HepG2 (cell line): ENCODE measurements at regions not wholly inside any gene's neighbourhood (a gene's known extent, or its start where the extent isn't known, plus 50 kb on each side); places are given as distances from the start of the nearest gene placed in this dataset.

Experiments used
- ATAC-seq: fragments of 200-7000 bp; cut with Tn5 transposase; 3 replicates; pipeline ENCODE4 v1.9.1; 2020; ENCODE audit warnings: mild to moderate bottlenecking, moderate library complexity
- BruUV-seq: library from RNA; stranded (reverse); fragments of 400-500 nt; replicated peaks from 2 replicates; lab custom pipeline; 2021; lab: Mats Ljungman, UMichigan
- CTCF ChIA-PET: fragments of 300-600 bp; formaldehyde crosslinking; extraction: SDS; loops from one replicate; lab custom pipeline; 2021; ENCODE audit warnings: low total read pairs, inconsistent platforms, low intra/inter-chr PET ratio; lab: Yijun Ruan, JAX
- POLR2A ChIA-PET: fragments of 350-600 bp; sonication (Branson Sonifier 250); formaldehyde crosslinking; loops from one replicate; lab custom pipeline; 2020; ENCODE audit warnings: antibody characterized with exemption, inconsistent platforms; lab: Yijun Ruan, JAX
- DNase-seq: peaks from one replicate; pipeline ENCODE4 v3.0.0-alpha.2; 2015; ENCODE audit warnings: low spot score
- FAIRE-seq: peaks from 3 replicates; lab custom pipeline; 2011; peaks lifted over from hg19 to GRCh38; lab: Jason Lieb, UNC
- H2AFZ ChIP-seq: one replicate; pipeline ENCODE4 v1.6.1; 2011; ENCODE audit warnings: low read length, inconsistent platforms
- H3K27ac ChIP-seq: fragments of 300-600 bp; 3 replicates; pipeline ENCODE4 v1.8.0; 2011; ENCODE audit warnings: mixed run types, mild to moderate bottlenecking, mixed read lengths, low read length, inconsistent platforms; ENCODE audit not compliant: insufficient read depth; ENCODE audit errors: extremely low read length
- H3K27me3 ChIP-seq, 2 experiments: fragments of 200-600 bp in 1 of 2; 2 replicates in 1 of 2; 3 replicates in 1 of 2; pipeline versions ENCODE4 v1.6.0 to v1.8.0; 2011; ENCODE audit warnings: low read length in 2 of 2, mild to moderate bottlenecking in 2 of 2, moderate library complexity in 2 of 2, inconsistent platforms in 1 of 2; ENCODE audit not compliant: insufficient read depth in 2 of 2, control insufficient read depth in 1 of 2
- H3K36me3 ChIP-seq, 2 experiments: fragments of 200-600 bp in 1 of 2; replicated peaks in 1 of 2; 2 replicates in 1 of 2; 3 replicates in 1 of 2; pipeline versions ENCODE4 v1.5.1 to v1.8.0; 2011; ENCODE audit warnings: low read length in 2 of 2, inconsistent platforms in 1 of 2; ENCODE audit not compliant: insufficient read depth in 2 of 2, control insufficient read depth in 1 of 2
- H3K4me1 ChIP-seq: 2 replicates; pipeline ENCODE4 v1.5.1; 2012; ENCODE audit warnings: low read length, inconsistent platforms; ENCODE audit not compliant: insufficient read depth
- H3K4me2 ChIP-seq: 2 replicates; pipeline ENCODE4 v1.6.0; 2011; ENCODE audit warnings: low read depth, low read length, inconsistent platforms
- H3K4me3 ChIP-seq, 3 experiments: fragments of 200-600 bp in 1 of 3; sonication (generic), shearing (Covaris generic) in 1 of 3; replicated peaks in 1 of 3; 2 replicates each; pipeline ENCODE4 v1.5.1; 2011 to 2016; ENCODE audit warnings: low read length in 3 of 3, inconsistent platforms in 2 of 3, low read depth in 2 of 3, mild to moderate bottlenecking in 2 of 3, control low read depth in 1 of 3, mixed read lengths in 1 of 3; ENCODE audit not compliant: insufficient read depth in 1 of 3
- H3K79me2 ChIP-seq: one replicate; pipeline ENCODE4 v1.6.1; 2011; ENCODE audit warnings: low read length, inconsistent platforms; ENCODE audit not compliant: insufficient read depth
- H3K9ac ChIP-seq: 2 replicates; pipeline ENCODE4 v1.6.0; 2011; ENCODE audit warnings: mild to moderate bottlenecking, low read depth, low read length, inconsistent platforms; ENCODE audit not compliant: insufficient read depth
- H3K9me3 ChIP-seq: 2 replicates; pipeline ENCODE4 v1.5.1; 2012; ENCODE audit warnings: mild to moderate bottlenecking, low read length
- H4K20me1 ChIP-seq: 2 replicates; pipeline ENCODE4 v1.6.0; 2011; ENCODE audit warnings: inconsistent platforms, mild to moderate bottlenecking, low read length, moderate library complexity; ENCODE audit not compliant: insufficient read depth
- SNAI1 ChIP-seq: sonication (generic); formaldehyde crosslinking; IDR thresholded peaks from 2 replicates; pipeline ENCODE4 v1.5.0; 2020; ENCODE audit warnings: mild to moderate bottlenecking, missing genetic modification reagents, borderline replicate concordance
- TBX3 ChIP-seq: fragments of 450-650 bp; IDR thresholded peaks from 2 replicates; pipeline ENCODE4 v1.6.1; 2017; ENCODE audit warnings: antibody characterized with exemption, mild to moderate bottlenecking, inconsistent platforms, borderline replicate concordance
- ZMYM2 ChIP-seq: sonication (generic); formaldehyde crosslinking; IDR thresholded peaks from 2 replicates; pipeline ENCODE4 v1.8.0; 2022; ENCODE audit warnings: mild to moderate bottlenecking, missing genetic modification reagents
- ZNF616 ChIP-seq: sonication (generic); formaldehyde crosslinking; IDR thresholded peaks from 2 replicates; pipeline ENCODE4 v1.5.0; 2020; ENCODE audit warnings: low read depth, mild to moderate bottlenecking, missing genetic modification reagents
- WGBS: methylation state at CpG from one replicate; pipeline ENCODE4 v1.1.6; 2017; ENCODE audit warnings: low lambda C conversion rate; 5-methylcytosine and 5-hydroxymethylcytosine counted together
- in situ Hi-C: cut with HindIII; loops from 2 replicates; pipeline ENCODE4 v1.10.0; 2017; ENCODE audit warnings: low pct_unique_long_range_greater_than_20kb; ENCODE audit not compliant: extremely low pct_ligation_motif_present
- intact Hi-C: fragments of 100-400 bp; cut with micrococcal nuclease; formaldehyde crosslinking; loops from one replicate; pipeline ENCODE4 v1.10.0; 2022; ENCODE audit not compliant: unreplicated experiment
- TF ChIP-seq, protein P1 (sequence below): IDR thresholded peaks from 2 replicates; pipeline ENCODE4 v1.6.1; 2016; ENCODE audit warnings: low read depth, borderline replicate concordance
- TF ChIP-seq, protein P2 (sequence below): sonication (generic); formaldehyde crosslinking; IDR thresholded peaks from 2 replicates; pipeline ENCODE4 v1.4.0; 2020; ENCODE audit warnings: missing genetic modification reagents

DNA sequence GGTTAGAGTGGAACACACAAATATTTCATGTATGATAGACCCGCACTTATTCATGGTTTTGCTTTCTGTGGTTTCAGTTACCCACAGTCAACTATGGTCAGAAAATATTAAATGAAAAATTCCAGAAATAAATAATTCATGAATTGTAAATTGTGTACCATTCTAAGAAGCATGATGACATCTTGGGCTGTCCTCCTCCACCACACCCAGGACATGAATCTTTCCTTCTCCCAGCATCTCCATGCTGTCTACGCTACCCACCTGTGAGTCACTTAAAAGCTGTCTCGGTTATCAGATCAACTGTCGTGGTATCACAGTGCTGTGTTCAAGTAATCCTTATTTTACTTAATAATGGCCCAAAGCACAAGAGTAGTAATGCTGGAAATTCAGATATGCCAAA lies 419.6 kb upstream of the NRP1 start:
- intact Hi-C loops, result no loop called here
- no peaks in the 10 kb centered on the region for H3K36me3 ChIP-seq
- ChIA-PET CTCF (no interaction called here), POLR2A (no interaction called here)
- no peaks in the 10 kb centered on the region for H3K79me2 ChIP-seq
- H3K4me2 ChIP-seq, result no peak overlapping the region
- FAIRE-seq (no peak), ATAC-seq (no peak), DNase-seq (no peak)
- H3K4me3 ChIP-seq, result no peak overlapping the region
- no peaks in the 10 kb centered on the region for H3K4me1 ChIP-seq
- in situ Hi-C loops, result no loop called here
- H3K27me3 ChIP-seq, result no peaks in the 10 kb centered on the region
- H2AFZ ChIP-seq, result no peak overlapping the region
- WGBS, result 67% methylated on average over 4 of the region's 4 CpGs
- no peaks in the 10 kb centered on the region for H4K20me1 ChIP-seq
- H3K9ac ChIP-seq, result no peak overlapping the region
- no peaks in the 10 kb centered on the region for H3K9me3 ChIP-seq
- no peak overlapping the region for H3K27ac ChIP-seq
- TF ChIP-seq ZMYM2, result no peak
- TF ChIP-seq, protein P1, sequence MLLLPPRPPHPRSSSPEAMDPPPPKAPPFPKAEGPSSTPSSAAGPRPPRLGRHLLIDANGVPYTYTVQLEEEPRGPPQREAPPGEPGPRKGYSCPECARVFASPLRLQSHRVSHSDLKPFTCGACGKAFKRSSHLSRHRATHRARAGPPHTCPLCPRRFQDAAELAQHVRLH (CRISPR knock-in tag), result no peak
- TF ChIP-seq SNAI1 (CRISPR knock-in tag), result no peak
- TF ChIP-seq ZNF616 (CRISPR knock-in tag), result no peak
- no peak for TF ChIP-seq TBX3
- BruUV-seq, result no TSS peak

- CTCF ChIA-PET, result no interaction called here
- POLR2A ChIA-PET, result no interaction called here
- no peak overlapping the region for H2AFZ ChIP-seq
- H4K20me1 ChIP-seq, result no peaks in the 10 kb centered on the region
- H3K9me3 ChIP-seq, result no peaks in the 10 kb centered on the region
- no peak for ATAC-seq
- no peaks in the 10 kb centered on the region for H3K36me3 ChIP-seq
- intact Hi-C loops, result no loop called here
- no peaks in the 10 kb centered on the region for H3K27me3 ChIP-seq
- no peaks in the 10 kb centered on the region for H3K79me2 ChIP-seq
- H3K4me3 ChIP-seq, result no peak overlapping the region
- H3K27ac ChIP-seq, result no peak overlapping the region
- 29% methylated on average over 3 of the region's 3 CpGs for WGBS
- no peak for FAIRE-seq
- BruUV-seq, result no TSS peak
- H3K4me2 ChIP-seq, result no peak overlapping the region
- H3K4me1 ChIP-seq, result no peaks in the 10 kb centered on the region
- in situ Hi-C loops, result no loop called here
- no peak for DNase-seq
- H3K9ac ChIP-seq, result no peak overlapping the region
- TF ChIP-seq, protein P2, sequence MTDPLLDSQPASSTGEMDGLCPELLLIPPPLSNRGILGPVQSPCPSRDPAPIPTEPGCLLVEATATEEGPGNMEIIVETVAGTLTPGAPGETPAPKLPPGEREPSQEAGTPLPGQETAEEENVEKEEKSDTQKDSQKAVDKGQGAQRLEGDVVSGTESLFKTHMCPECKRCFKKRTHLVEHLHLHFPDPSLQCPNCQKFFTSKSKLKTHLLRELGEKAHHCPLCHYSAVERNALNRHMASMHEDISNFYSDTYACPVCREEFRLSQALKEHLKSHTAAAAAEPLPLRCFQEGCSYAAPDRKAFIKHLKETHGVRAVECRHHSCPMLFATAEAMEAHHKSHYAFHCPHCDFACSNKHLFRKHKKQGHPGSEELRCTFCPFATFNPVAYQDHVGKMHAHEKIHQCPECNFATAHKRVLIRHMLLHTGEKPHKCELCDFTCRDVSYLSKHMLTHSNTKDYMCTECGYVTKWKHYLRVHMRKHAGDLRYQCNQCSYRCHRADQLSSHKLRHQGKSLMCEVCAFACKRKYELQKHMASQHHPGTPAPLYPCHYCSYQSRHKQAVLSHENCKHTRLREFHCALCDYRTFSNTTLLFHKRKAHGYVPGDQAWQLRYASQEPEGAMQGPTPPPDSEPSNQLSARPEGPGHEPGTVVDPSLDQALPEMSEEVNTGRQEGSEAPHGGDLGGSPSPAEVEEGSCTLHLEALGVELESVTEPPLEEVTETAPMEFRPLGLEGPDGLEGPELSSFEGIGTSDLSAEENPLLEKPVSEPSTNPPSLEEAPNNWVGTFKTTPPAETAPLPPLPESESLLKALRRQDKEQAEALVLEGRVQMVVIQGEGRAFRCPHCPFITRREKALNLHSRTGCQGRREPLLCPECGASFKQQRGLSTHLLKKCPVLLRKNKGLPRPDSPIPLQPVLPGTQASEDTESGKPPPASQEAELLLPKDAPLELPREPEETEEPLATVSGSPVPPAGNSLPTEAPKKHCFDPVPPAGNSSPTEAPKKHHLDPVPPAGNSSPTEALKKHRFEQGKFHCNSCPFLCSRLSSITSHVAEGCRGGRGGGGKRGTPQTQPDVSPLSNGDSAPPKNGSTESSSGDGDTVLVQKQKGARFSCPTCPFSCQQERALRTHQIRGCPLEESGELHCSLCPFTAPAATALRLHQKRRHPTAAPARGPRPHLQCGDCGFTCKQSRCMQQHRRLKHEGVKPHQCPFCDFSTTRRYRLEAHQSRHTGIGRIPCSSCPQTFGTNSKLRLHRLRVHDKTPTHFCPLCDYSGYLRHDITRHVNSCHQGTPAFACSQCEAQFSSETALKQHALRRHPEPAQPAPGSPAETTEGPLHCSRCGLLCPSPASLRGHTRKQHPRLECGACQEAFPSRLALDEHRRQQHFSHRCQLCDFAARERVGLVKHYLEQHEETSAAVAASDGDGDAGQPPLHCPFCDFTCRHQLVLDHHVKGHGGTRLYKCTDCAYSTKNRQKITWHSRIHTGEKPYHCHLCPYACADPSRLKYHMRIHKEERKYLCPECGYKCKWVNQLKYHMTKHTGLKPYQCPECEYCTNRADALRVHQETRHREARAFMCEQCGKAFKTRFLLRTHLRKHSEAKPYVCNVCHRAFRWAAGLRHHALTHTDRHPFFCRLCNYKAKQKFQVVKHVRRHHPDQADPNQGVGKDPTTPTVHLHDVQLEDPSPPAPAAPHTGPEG (CRISPR knock-in tag), result no peak
Measured at GRCh38 chr10:33753389-33753788, 418.9 kb upstream of the NRP1 start.
